Fibroblast of villous mesenchyme (primary cell): ENCODE measurements at regions not wholly inside any gene's neighbourhood (a gene's known extent, or its start where the extent isn't known, plus 50 kb on each side); places are given as distances from the start of the nearest gene placed in this dataset.
"Not testable (repeated sequence)": the region's sequence is repeated elsewhere in the genome, so short reads cannot be mapped to it uniquely, and the experiment has no call there.

Experiments used
- DNase-seq: peaks from one replicate; pipeline ENCODE4 v3.0.0-alpha.2; 2010; ENCODE audit warnings: low read depth
- H3K4me3 ChIP-seq: 2 replicates; pipeline ENCODE4 v1.5.1; 2011; ENCODE audit warnings: low read depth, mild to moderate bottlenecking, low read length
- TF ChIP-seq, protein P1 (sequence below): IDR thresholded peaks from 2 replicates; pipeline ENCODE4 v1.5.1; 2012; ENCODE audit warnings: low read depth, mild to moderate bottlenecking, low read length; ENCODE audit not compliant: insufficient read depth

DNA sequence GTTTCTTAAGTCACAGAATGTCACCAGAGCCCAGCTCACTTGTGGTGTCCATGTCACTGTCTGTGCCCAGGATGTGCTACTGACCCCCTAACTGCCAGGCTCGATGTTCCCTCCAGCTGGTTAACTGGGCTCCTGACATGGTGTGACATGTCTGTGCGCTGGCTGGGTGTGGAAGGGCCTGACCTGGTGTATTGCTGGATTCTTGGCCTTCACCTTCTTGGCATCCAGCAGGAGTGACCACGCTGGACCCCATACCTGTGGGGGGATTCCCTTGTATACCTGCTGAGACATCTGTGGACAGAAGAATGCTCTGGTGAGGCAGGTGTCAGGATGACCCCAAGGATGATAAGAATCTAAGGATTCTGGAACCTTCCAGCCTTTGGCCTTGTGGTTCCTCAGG lies 1690.1 kb downstream of the TP53TG3F start:
- no peak for DNase-seq
- TF ChIP-seq, protein P1, sequence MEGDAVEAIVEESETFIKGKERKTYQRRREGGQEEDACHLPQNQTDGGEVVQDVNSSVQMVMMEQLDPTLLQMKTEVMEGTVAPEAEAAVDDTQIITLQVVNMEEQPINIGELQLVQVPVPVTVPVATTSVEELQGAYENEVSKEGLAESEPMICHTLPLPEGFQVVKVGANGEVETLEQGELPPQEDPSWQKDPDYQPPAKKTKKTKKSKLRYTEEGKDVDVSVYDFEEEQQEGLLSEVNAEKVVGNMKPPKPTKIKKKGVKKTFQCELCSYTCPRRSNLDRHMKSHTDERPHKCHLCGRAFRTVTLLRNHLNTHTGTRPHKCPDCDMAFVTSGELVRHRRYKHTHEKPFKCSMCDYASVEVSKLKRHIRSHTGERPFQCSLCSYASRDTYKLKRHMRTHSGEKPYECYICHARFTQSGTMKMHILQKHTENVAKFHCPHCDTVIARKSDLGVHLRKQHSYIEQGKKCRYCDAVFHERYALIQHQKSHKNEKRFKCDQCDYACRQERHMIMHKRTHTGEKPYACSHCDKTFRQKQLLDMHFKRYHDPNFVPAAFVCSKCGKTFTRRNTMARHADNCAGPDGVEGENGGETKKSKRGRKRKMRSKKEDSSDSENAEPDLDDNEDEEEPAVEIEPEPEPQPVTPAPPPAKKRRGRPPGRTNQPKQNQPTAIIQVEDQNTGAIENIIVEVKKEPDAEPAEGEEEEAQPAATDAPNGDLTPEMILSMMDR: no peak
- no peak overlapping the region for H3K4me3 ChIP-seq

DNA sequence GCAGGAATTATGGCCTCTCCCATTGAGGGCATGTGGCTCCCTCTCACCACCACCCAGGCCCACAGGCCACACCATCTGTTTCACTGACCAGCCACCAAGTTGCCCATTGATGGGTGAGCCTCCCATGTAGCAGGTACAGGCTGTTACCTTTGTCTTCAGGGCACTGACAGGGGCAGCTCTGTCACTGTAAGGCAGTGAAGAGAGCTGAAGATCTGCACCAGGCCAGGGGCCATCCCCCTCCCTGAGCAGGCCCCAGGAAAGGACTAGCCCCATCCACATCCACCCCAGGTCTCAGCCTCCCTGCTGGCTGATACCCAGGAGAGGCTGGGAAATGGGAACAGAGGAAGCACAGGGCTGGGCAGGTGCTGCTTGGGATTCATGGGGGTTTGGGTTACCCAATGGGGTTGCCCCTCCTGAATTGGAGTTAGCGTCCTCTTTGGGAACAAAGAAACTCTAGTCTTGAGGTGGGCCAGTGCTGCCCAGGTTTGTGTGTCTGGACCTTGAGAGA lies 1691.4 kb downstream of the TP53TG3F start:
- H3K4me3 ChIP-seq: no peak overlapping the region
- TF ChIP-seq, protein P1: no peak
- DNase-seq: no peak

DNA sequence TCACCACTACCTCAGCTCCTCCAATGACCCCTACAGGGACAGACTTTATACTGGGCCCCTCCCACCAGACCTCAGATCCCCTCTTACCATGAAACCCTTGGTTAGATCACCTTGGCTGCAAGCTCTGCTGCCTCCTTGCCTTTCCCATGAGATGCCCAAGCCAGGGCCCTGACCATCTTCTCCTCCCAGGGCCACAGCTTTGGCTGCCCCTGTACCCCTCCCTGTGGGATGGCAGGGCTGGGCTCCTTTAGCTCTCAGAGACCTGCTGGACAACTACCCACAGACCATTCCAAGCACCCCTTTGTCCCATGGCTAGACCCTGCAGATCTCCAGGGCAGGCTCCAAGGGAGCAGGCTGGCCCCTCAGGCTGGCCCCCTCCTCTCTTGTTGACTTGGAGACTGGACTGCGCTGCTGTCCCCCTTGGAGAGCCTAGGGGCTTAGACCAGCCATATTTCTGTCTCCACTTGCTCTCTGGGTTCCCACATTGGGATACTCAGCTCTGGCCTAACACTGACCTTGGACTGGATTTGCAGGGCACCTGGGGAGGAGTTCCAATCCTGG lies 1692.7 kb downstream of the TP53TG3F start:
- H3K4me3 ChIP-seq: no peak overlapping the region
- TF ChIP-seq, protein P1: no peak
- DNase-seq: no peak

DNA sequence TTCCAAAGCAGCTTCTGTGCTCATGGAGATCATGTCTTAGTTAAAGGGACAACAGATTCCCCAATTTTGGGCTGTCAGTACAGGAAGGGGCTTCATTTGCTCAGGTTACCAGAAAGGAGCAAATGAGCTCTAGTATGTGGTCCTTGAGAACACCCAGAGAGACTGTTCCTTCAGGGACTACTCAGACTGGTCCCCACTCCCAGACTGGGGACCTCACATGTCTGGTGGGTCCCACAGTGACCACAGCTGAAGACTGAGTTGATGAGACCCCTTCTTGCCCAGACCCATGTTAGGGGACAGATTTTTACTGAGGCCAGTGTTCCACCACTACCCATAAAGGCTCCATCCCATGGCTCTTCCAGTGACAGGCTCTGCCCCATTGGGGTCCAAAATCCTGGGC lies 1695.2 kb downstream of the TP53TG3F start:
- no peak for DNase-seq
- TF ChIP-seq, protein P1: no peak
- no peak overlapping the region for H3K4me3 ChIP-seq

DNA sequence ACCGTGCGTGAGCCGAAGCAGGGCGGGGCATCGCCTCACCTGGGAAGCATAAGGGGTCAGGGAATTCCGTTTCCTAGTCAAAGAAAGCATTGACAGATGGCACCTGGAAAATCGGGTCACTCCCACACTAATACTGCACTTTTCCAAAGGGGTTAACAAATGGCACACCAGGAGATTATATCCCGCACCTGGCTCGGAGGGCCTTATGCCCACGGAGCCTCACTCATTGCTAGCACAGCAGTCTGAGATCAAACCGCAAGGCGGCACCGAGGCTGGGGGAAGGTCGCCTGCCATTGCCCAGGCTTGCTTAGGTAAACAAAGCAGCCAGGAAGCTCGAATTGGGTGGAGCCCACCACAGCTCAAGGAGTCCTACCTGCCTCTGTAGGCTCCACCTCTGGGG lies 1698.1 kb downstream of the TP53TG3F start:
- H3K4me3 ChIP-seq, DNase-seq: not testable (repeated sequence)

DNA sequence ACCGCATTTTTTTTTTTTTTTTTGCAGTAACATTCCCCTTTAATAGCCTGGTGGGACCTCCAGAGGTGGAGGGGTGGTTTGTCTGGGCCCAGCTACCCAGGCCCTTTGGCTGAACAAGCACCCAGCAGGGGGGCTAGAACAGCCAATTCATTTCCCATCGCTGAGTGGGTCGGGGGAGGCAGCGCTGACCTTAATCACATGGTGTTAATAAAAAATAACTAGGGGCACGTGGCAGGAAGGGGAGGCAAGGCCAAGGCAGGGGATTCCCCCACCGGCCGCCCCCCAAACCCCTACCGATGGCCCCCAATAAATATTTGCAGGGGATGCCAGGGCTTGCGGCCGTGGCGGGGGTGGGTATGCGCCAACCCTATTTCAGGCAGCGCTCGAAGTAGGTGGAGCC lies 1709.9 kb downstream of the TP53TG3F start:
- not testable (repeated sequence) for DNase-seq, H3K4me3 ChIP-seq

DNA sequence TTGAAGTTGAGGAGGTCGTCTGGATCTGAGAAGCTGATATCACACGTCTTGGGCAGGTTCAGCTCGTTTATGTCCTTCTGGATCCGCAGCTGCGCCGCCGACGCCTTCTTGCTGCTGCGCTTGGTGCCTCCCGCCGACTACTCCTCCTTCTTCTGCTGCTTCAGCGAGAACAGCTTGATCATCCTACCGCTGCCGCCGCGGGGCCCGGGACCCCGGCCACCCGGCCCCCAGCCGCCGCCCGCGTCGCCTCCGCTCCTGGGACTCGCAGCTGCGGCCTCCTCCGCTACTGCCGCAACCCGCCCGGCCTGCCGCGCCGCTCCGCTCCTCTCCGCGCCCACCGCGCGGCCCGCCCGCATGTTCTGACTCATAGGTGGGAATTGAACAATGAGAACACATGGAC lies 1710.6 kb downstream of the TP53TG3F start:
- not testable (repeated sequence) for H3K4me3 ChIP-seq, DNase-seq

DNA sequence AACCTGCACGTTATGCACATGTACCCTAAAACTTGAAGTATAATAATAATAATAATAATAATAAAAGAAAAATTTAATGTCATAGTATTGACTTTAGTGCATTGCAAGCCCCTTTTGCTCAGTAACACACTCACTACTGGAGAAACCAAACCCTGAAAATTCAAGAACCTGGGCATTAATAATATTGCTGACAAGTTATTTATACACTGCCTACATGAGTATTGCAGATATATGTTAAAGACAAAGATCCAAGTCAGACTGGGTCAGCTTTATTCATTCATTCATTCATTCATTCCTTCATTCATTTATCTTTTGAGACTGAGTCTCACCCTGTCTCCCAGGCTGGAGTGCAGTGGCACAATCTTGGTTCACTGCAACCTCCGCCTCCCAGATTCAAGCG lies 1711.2 kb downstream of the TP53TG3F start:
- no peak overlapping the region for H3K4me3 ChIP-seq
- DNase-seq: no peak
- TF ChIP-seq, protein P1: no peak

DNA sequence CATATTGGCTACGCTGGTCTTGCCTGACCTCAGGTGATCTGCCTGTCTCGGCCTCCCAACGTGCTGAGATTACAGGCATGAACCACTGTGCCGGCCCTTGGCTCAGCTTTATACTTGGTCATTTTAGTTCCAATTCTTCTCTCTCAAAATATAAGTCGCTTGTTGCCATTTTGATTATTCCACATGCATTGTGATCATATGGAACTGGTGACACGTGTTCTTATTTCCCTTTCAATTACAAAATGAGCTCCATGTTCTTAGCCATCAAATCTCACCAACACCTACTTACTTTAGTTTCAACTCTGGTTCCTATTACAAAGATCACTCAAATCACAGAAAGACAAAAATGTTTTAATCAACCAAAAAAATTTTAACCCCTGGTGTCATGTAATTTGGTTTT lies 1711.7 kb downstream of the TP53TG3F start:
- DNase-seq: no peak
- TF ChIP-seq, protein P1: no peak

More for the DNA sequence above, 1711.7 kb downstream of the TP53TG3F start:
- no peak overlapping the region for H3K4me3 ChIP-seq
